Muscle of leg (tissue), 3 donors: ENCODE measurements at regions not wholly inside any gene's neighbourhood (a gene's known extent, or its start where the extent isn't known, plus 50 kb on each side); places are given as distances from the start of the nearest gene placed in this dataset.
"Not testable (repeated sequence)": the region's sequence is repeated elsewhere in the genome, so short reads cannot be mapped to it uniquely, and the experiment has no call there.

ENCODE experiments used
- DNase-seq: peaks from one replicate; pipeline ENCODE4 v3.0.0; 2013
- H3K27ac ChIP-seq: one replicate; pipeline ENCODE4 v1.5.1; 2013; ENCODE audit warnings: mild to moderate bottlenecking, low read length, control low read depth
- H3K27me3 ChIP-seq: one replicate; pipeline ENCODE4 v1.6.1; 2013; ENCODE audit warnings: low read length; ENCODE audit not compliant: control insufficient read depth, insufficient read depth
- H3K36me3 ChIP-seq: one replicate; pipeline ENCODE4 v1.6.1; 2013; ENCODE audit warnings: low read length; ENCODE audit not compliant: control insufficient read depth, insufficient read depth
- H3K4me1 ChIP-seq: one replicate; pipeline ENCODE4 v1.6.1; 2013; ENCODE audit warnings: low read length; ENCODE audit not compliant: control insufficient read depth, insufficient read depth
- H3K4me3 ChIP-seq: one replicate; pipeline ENCODE4 v1.5.1; 2013; ENCODE audit warnings: low read length, control low read depth
- H3K9me3 ChIP-seq: replicated peaks from 2 replicates; pipeline ENCODE4 v1.6.1; 2013; ENCODE audit warnings: low read depth, low read length; ENCODE audit not compliant: control insufficient read depth
- whole genome bisulfite sequencing: methylation state at CpG from one replicate; pipeline ENCODE4 v1.1.5; 2013; ENCODE audit warnings: missing lambda C conversion rate; ENCODE audit not compliant: insufficient coverage; 5-methylcytosine and 5-hydroxymethylcytosine counted together

DNA sequence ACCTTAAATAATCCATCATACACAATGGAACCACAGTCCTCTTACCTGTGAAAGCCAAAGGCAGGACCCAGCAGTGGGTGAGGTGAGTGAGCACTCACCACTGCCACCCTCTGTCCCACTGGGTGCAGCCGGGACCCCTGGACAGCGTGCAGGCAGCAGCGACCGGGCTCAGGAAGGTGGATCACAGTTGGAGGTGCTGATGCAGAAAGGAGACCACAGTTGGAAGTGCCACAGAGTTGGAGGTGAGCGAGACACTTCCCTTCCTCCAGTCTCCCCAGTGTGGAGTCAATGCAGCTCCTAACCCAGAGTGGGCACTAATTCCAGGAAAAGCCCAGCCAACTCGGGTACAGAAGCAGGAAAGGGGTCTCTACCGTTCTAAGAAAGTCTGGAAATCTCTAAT lies 323.0 kb downstream of the KLF13 start:
- H3K4me1 ChIP-seq, H3K36me3 ChIP-seq, H3K27me3 ChIP-seq, H3K4me3 ChIP-seq, H3K27ac ChIP-seq, H3K9me3 ChIP-seq, DNase-seq: not testable (repeated sequence)
- no CpG with 5 or more reads among the region's 7 CpGs for WGBS

DNA sequence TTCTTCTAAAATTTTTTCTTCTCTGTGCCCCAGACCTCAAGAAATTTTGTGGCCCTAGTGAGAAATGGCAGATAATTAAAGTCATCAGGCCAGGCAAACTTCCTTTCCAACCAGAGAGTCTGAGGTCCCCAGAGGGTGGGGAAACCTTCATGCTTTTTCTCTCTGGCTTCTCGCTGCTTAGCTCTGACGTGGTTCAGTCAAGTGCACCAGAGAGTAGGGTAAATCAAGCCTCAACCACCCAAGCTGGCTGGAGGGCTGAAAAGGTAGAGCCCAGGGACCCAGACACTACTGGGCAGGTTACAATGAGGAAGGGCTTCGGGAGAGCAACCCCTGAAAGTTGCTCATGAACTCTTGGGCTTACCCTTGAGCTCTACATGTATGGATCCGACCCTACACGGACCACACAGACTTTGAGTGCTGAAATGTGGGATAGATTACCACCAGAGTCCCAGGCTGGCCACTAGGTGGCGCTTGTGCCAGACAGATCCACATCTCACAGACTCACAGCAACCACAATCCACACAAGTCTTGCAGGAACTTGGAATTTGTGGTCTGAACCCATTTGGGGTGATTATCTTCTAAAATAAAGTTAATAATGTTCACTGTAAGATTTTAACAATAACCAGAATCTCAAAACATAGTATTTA lies 323.5 kb downstream of the KLF13 start:
- WGBS = no CpG with 5 or more reads among the region's 6 CpGs
- not testable (repeated sequence) for H3K9me3 ChIP-seq, H3K4me1 ChIP-seq, DNase-seq, H3K27ac ChIP-seq, H3K27me3 ChIP-seq, H3K36me3 ChIP-seq, H3K4me3 ChIP-seq

DNA sequence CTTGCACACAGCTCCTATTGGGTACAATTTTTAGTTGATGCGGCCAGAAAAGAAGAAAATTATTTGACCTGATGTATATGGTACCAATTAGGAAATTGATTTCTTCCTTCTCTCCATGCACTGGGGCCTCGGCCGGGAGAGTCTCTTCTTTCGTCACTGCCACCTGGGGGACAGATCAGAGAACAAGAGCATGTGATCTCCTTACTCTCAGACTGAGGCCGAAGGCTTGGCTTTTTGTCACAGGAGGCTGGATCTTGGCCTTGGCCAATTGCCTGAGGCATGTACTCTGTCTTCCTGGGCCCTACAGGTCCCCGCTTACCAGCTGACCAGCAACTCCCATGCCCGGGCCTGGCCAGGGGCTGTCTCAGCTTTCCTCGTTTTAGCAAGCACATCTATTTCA lies 330.3 kb downstream of the KLF13 start:
- H3K4me1 ChIP-seq, H3K27ac ChIP-seq, H3K4me3 ChIP-seq, H3K9me3 ChIP-seq, H3K27me3 ChIP-seq, H3K36me3 ChIP-seq, DNase-seq: not testable (repeated sequence)
- 67% methylated on average over 3 of the region's 8 CpGs for WGBS

DNA sequence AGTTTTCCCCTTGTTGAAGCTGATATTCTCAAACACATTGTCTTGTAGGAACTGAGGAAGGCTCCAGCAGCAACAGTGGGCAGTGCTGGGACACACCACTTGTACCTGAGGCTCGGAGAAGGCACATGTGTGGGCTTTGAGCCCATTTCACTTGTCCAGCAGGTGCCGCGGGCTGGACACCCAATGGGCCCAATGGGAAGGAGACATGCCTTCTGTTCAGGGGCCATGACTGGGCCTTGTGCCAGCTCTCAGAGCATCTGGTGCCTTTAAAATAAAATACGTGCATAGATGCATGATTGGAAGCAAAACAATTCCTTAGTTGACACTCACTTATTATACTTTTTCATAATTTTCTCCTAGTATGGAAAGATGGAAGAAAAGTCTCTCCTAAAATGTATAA lies 334.2 kb downstream of the KLF13 start:
- Histone ChIP-seq H3K4me1 (no peaks in the 10 kb centered on the region), H3K27me3 (no peaks in the 10 kb centered on the region), H3K9me3 (no peaks in the 10 kb centered on the region), H3K36me3 (no peaks in the 10 kb centered on the region), H3K27ac (no peak overlapping the region), H3K4me3 (no peak overlapping the region)
- 80% methylated on average over 1 of the region's 4 CpGs for WGBS
- no peak for DNase-seq

DNA sequence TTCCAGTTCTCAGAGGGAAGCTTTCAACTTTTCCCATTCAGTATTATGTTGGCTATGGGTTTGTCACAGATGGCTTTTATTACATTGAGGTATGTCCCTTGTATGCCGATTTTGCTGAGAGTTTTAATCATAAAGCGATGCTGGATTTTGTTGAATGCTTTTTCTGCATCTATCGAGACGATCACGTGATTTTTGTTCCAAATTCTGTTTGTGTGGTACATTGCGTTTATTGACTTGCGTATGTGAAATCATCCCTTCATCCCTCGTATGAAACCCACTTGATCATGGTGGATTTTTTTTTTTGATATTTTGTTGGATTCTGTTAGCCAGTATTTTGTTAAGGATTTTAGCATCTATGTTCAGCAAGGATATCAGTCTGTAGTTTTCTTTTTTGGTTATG lies 339.1 kb downstream of the KLF13 start:
- not testable (repeated sequence) for H3K36me3 ChIP-seq, H3K27ac ChIP-seq, H3K9me3 ChIP-seq, H3K4me1 ChIP-seq, DNase-seq, H3K27me3 ChIP-seq, H3K4me3 ChIP-seq
- no CpG with 5 or more reads among the region's 8 CpGs for WGBS

DNA sequence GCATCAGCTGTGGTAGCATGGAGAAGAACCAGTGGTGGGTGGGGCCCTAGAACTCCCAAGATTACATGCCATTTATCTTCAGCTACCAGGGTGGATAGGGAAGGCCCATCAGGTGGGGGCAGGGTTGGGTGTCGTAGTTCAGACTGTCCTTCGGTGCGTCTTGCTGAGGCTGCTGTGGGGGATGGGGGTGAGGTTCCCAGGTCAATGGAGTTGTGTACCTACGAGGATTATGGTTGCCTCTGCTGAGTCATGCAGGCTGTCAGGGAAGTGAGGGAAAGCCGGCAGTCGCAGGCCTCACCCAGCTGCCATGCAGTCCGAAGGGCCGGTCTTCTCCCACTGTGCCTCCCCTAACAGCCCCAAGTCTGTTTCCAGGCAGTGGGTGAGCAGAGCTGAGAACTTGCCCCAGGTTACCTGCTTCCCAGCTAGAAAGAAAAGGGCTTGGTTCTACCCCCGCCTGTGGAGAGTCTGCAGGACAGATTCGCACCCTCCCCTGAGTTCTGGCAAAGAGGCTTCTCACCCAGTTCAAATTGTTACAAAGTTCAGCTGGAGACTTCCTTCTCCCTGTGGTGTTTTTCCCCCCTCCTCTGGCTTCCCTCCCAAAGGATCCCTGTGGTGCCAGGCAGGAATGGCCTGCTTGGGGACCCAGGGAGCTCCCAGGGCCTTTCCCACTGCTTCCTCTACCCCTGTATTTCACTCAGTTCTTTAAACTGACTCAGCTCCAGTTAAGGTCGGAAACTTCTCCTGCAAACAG lies 342.7 kb downstream of the KLF13 start:
- DNase-seq, H3K36me3 ChIP-seq, H3K4me3 ChIP-seq, H3K4me1 ChIP-seq, H3K27ac ChIP-seq, H3K9me3 ChIP-seq, H3K27me3 ChIP-seq: not testable (repeated sequence)
- WGBS = 82% methylated on average over 5 of the region's 11 CpGs

DNA sequence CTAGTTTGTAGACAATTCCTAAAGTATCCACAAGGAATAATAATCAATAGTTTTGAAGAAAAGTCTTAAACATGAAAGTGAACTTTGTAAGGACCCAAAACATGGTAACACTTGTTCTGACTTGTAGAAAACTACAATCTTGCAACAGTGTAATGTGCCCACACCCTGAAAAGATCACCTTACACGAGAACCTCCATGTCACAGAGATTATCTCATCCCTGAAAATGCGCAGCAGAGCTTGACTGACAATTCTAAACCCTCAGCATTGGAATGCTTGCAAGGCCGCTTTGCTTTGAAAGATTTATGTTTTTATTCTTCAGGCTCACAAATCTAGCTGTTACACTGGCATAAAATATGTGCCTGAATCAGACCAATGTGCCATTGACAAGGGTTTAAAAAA lies 346.6 kb downstream of the KLF13 start:
- H3K27ac ChIP-seq, H3K4me3 ChIP-seq, H3K4me1 ChIP-seq, H3K27me3 ChIP-seq, DNase-seq, H3K9me3 ChIP-seq, H3K36me3 ChIP-seq: not testable (repeated sequence)
- WGBS = no CpG with 5 or more reads among the region's 3 CpGs

DNA sequence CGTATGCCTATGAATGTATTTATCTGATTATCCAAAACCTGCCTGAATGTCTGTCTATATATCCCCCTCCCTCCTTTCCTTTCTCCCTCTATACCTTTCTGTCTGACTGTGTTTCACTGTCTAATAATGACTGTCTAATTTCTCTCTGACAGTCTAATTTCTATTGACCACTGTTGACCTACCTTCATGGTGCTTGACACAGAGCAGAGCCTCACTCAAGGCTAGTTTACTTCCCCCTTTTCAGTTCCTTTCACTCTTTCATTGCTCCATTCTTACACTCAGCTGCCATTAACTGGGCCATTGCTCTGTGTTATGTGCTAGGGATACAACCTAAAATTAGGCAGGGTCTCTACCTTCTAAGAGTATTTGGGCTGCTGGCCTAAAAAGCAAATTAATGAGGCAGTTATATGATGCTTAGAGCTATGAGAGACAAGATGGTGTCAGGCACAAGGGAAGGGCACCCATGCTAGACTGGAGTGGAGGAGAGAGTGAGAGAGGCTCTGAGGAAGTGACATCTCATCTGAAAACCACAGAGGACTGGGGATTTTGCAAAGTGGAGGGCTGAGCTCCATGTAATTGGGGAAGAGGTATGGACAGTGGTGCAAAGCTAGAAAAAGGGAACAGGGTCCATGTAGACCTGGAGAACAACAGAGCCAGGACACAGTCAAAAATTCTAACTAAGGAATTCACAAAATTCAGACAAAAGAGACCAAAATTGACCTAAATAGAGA lies 348.6 kb upstream of the CHRNA7 start:
- no CpG with 5 or more reads among the region's 1 CpG for WGBS

DNA sequence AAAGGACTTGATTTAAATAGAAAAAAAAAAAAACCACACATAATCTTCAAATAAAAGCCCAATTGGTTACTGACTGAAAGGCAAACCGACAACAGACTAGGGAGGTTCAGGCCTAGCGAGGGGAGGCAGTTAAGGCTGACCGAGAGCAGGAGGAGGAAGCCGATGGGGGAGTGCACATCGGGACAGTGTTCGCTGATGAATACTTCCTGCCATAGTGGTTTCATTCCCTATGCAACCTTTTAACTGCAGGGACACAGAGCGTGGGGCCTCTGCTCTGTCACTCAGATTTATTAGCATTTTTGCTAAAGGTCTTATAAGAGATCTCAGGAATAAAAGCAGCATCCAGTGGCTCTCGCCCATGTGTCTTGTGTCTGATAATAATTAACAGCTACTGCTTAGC lies 343.2 kb upstream of the CHRNA7 start:
- no CpG with 5 or more reads among the region's 8 CpGs for WGBS
- not testable (repeated sequence) for H3K4me1 ChIP-seq, H3K27ac ChIP-seq, H3K36me3 ChIP-seq, H3K27me3 ChIP-seq, H3K4me3 ChIP-seq, DNase-seq, H3K9me3 ChIP-seq

More for the DNA sequence above, 348.6 kb upstream of the CHRNA7 start:
- not testable (repeated sequence) for H3K4me1 ChIP-seq, H3K9me3 ChIP-seq, H3K27ac ChIP-seq, DNase-seq, H3K27me3 ChIP-seq, H3K4me3 ChIP-seq, H3K36me3 ChIP-seq

DNA sequence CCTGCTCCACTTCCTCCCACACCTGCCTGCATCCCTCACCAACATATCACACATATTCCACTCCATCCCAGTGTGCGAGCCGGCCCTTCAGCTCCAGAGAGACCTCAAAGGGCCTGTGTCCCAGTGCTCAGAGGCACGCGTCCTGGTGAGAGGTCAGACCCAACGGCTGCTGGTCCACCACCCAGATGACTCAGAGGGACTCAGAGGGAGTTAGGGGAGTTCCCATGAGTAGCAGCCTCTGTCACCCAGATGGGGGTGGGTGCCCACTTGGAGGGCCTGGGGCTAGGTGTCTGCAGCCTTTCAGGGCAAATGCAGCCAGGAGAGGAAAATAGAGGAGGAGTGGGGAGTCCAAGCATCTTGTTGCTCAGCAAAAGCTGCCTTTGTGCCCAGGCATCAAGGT lies 333.8 kb upstream of the CHRNA7 start:
- not testable (repeated sequence) for H3K27ac ChIP-seq, H3K9me3 ChIP-seq, DNase-seq, H3K36me3 ChIP-seq, H3K4me1 ChIP-seq, H3K27me3 ChIP-seq, H3K4me3 ChIP-seq
- no CpG with 5 or more reads among the region's 5 CpGs for WGBS
